ENCODE measurements at regions not wholly inside any gene's neighbourhood (a gene's known extent, or its start where the extent isn't known, plus 50 kb on each side); places are given as distances from the start of the nearest gene placed in this dataset.
"Not testable (repeated sequence)": the region's sequence is repeated elsewhere in the genome, so short reads cannot be mapped to it uniquely, and the experiment has no call there.

DNA sequence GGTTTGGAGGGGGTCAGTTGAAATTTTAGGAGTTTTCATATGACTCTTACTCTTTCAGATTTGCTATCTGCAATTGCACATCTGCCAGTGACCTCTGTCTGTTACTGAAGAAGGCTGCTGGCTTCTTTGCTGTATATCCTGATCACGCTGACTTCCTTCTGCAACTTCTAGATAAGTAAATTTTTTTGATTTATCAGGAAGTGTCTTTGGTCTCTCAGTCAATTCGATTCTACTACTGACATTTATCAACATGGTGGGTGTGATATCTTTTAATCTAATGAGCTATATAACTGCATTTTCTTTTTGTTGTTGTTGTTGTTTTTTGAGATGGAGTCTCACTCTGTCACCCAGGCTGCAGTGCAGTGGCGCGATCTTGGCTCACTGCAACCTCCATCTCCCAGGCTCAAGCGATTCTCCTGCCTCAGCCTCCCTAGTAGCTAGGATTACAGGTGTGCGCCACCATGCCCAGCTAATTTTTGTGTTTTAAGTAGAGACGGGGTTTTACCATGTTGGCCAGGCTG is 55.7 kb upstream of the HBS1L start:
- TF ChIP-seq, protein P1, sequence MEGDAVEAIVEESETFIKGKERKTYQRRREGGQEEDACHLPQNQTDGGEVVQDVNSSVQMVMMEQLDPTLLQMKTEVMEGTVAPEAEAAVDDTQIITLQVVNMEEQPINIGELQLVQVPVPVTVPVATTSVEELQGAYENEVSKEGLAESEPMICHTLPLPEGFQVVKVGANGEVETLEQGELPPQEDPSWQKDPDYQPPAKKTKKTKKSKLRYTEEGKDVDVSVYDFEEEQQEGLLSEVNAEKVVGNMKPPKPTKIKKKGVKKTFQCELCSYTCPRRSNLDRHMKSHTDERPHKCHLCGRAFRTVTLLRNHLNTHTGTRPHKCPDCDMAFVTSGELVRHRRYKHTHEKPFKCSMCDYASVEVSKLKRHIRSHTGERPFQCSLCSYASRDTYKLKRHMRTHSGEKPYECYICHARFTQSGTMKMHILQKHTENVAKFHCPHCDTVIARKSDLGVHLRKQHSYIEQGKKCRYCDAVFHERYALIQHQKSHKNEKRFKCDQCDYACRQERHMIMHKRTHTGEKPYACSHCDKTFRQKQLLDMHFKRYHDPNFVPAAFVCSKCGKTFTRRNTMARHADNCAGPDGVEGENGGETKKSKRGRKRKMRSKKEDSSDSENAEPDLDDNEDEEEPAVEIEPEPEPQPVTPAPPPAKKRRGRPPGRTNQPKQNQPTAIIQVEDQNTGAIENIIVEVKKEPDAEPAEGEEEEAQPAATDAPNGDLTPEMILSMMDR (IDR thresholded peaks at IDR 0.05): not testable (repeated sequence)
- TF ChIP-seq POLR2A (IDR thresholded peaks at IDR 0.05): not testable (repeated sequence)

Measured in right lobe of liver (tissue), 4 donors.